ENCODE measurements at regions not wholly inside any gene's neighbourhood (a gene's known extent, or its start where the extent isn't known, plus 50 kb on each side); places are given as distances from the start of the nearest gene placed in this dataset.

DNA sequence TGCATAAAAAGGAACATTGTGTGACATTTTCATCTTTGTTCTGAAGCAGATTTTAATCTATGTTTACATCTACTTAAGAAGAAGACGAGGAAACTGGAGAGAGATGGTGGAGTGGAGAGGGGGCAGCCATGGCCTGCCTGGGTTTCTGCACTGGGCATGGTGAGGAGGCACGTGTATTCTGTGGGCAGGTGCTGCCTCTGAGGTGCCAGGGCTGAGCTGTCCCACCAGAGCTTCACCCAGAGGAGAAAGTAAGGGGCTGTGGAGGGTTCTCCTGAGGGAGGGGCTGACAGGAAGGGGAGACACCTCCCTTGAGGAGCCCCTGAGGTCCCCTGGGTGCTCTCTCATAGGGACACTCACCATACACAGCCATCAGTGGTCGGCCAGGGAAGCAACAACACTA is 372.4 kb upstream of the OR4E1 start:
- TF ChIP-seq EZH2phosphoT487 (IDR thresholded peaks at IDR 0.05; ENCODE audit: insufficient read depth, low read depth): no peak
- TF ChIP-seq EZH2 (IDR thresholded peaks at IDR 0.05; ENCODE audit: insufficient read depth, poor library complexity, severe bottlenecking): no peak

Measured in GM23248 (cell line).